HG03196 (cell line): ENCODE measurements at regions not wholly inside any gene's neighbourhood (a gene's known extent, or its start where the extent isn't known, plus 50 kb on each side); places are given as distances from the start of the nearest gene placed in this dataset.
"Not testable (repeated sequence)": the region's sequence is repeated elsewhere in the genome, so short reads cannot be mapped to it uniquely, and the experiment has no call there.

Experiments used
- ATAC-seq: cut with Tn5 transposase; IDR thresholded peaks from one replicate; pipeline ENCODE4 v1.9.1; 2021; ENCODE audit not compliant: unreplicated experiment

DNA sequence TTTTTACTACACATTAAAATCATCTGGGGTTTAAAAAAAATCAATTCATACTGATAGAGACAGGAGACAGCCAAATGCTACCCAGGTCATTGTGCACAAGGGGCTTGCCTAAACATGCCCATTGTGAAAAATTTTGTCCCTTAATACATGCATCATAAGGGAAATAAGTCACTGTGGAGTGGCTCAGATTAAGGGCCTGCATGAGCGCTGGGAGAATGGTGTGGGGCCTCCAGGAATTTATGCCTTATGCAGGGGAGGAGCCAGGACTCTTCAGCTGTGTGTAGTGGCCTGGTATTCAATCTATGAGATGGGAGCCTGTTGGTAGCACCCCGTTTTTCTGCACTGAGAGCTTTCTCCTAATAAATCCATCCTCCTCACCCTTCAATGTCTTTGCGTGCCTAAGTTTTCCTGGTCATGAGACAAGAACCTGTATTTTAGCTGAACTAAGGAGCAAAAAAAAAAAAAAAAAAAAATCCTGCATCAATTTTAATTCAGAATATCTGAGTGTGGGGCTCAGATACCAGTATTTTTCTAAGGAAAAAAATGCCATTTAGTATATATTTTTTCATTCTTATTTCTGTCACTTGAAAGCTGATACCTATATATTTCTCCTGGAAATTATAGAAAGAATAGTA lies 997.6 kb upstream of the ATXN8OS start:
- no peak for ATAC-seq

DNA sequence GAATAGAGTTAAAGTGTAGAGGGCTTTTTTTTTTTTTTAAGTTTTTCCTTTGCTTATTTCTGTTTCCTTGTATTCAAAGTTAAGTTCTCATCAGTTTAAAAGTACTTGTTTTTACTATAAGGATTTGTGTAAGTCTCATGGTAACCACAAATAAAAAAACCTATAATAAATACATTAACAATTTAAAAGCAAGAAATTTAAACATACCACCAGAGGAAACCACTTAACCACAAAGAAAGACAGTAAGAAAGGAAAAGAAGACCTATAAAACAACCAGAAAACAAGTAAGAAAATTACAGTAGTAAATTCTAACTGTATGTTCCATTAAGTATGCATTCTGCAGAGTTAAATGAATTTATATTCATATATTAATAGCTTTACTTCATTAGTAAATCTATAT lies 999.1 kb upstream of the ATXN8OS start:
- ATAC-seq: no peak

DNA sequence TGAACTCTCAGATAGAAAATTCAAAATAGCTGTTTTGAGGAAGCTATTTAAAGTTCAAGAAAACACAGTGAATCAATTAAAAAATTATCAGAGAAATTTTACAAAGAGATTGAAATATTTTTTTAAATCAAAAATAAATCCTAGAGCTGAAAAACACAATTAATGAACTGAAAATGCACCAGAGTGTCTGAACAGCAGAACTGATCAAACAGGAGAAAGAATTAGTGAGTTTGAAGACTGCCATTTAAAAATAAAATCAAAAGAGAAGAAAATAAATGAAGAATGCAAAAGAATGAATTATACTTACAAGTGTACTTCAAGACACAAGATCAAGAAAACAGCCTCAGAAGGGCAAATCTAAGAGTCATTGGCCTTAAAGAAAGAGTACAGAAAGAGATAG lies 1000.2 kb upstream of the ATXN8OS start:
- no peak for ATAC-seq

DNA sequence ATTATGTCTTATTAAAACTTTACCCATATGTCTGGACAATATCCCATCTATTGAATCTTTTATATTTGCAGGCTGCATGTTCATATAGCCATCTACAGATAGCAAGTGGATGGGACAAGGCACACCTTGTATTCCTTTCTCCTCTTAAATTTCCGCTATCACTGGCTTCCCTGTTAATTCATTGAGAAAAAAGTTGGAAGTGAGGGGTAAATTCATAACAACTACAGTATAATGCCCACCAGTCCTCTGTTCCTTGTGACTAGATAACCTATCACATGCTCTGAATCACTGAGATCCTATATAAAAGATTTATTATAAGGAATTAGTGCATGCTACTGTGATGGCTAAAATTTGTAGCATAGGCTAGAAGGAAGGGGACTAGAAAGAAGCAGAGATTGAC lies 1005.8 kb upstream of the ATXN8OS start:
- ATAC-seq: no peak

DNA sequence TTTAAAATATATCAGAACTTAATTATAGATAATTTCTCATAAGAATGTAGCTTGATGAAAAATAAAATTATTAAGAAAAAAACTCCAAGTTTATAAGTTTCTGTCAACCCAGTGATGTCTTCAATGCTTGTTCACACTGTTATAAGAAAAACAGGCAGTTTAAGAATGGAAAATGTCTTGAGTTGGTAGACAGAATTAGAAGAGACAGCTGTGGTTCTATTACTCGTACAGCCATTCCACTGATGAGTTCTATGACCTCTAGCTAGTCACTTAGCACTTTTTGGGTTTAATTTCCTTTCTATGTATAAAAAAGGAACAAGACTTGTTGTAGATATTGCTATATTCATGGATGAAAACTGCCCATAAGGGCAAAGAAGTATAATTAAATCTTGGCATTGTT lies 1013.1 kb upstream of the ATXN8OS start:
- ATAC-seq: no peak

GRCh38 chr13:69092615-69093322 lies 1014.9 kb upstream of the ATXN8OS start:
- ATAC-seq: no peak

- ATAC-seq: no peak
Measured at GRCh38 chr13:69077267-69077666, 1030.4 kb upstream of the ATXN8OS start.

DNA sequence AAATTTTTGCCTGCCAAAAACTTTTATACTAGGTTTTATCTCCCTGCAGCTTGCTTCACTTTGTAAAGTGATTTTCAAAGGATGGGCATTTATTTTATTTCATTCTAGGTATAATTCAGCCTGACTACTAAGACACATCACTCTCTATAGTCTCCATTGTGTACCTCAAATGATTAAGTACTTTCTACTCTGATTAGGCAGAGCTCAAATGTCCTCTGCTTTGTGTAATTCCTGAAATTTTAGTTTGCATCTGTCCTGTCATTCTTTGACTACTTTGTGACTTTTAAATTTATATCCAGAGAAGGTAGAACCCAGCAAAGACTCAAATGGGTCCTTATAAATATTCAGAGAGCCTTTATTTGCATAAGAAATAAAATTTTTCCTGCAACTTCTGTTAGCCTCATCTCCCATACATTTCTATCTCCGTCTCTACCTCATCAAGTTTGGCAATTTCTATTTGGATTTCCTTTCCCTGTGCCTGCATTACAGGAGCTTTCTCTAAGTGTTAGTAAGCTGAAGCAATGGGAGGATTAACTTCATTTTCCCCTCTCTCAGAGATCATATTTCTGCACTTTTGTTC lies 1038.0 kb upstream of the ATXN8OS start:
- no peak for ATAC-seq

- no peak for ATAC-seq
Measured at GRCh38 chr13:69050696-69051095, 1056.9 kb upstream of the ATXN8OS start.

DNA sequence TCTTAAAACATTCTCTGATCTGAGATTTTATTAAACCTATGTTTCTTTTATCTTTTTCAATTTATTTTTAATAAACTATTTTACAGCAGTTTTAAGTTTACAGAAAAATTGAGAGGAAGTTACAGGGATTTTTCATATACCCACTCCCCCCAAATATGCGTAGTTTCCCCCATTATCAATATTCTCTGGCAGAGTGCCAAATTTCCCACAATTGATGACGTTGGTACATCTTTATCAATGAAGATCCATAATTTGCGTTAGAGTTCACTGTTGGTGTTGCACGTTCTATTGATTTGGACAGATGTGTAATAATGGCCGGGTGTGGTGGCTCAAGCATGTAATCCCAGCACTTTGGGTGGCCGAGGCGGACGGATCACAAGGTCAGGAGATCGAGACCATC lies 1063.0 kb upstream of the ATXN8OS start:
- no peak for ATAC-seq

DNA sequence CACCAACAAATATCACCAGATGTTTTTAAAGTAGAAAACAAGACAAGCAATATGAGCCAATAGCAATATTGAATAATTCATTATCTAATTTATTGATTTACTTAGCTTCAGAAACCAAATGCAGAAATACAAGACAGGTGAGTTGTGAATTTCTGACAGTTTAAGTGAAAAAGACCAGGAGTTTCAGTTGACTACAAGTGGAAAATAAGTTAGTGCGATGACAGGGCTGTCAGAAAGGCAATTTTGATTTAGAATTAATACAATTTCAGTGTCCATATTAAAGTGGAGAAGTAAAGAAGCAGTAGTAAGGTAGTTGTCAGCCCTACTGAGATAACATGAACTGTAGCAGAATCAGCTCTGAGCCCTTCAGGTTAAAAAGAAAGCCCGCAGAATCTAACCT lies 1066.7 kb upstream of the ATXN8OS start:
- no peak for ATAC-seq

GRCh38 chr13:69035771-69036170 lies 1071.9 kb upstream of the ATXN8OS start:
- ATAC-seq: no peak

GRCh38 chr13:69028936-69029335 lies 1078.7 kb upstream of the ATXN8OS start:
- ATAC-seq: no peak

DNA sequence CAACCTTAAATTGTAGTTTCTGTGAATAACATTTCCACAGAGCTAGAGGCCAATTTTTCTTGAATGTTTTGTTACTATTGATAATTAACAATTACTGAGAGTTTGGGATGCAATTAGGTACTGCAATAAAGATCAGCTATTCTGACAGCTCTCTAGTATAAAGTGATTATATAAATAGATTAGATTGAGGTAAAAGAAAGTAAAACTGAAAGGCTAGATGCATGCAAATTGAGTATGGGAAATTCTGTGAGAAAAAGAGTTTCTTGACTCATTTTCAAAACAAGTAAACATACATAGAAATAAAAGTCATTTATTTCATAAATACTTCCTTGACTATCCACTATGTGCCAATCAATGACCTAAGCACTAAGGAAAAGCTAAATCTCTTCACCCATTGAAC lies 1087.5 kb upstream of the ATXN8OS start:
- ATAC-seq: no peak

DNA sequence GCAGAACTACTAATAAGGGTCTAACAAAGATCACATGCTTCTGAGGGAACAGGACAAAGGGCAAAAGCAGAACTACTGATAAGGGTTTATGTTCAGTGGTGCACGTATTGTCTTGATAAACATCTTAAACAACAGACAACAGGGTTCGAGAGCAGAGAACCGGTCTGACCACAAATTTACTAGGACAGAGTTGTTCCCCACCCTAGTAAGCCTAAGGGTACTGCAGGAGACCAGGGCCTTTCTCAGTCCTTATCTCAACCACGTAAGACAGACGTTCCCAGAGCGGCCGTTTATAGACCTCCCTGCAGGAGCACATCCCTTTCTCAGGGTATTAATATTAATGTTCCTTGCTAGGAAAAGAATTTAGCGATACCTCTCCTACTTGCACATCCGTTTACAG lies 1089.5 kb upstream of the ATXN8OS start:
- ATAC-seq: not testable (repeated sequence)

- ATAC-seq: no peak
Measured at GRCh38 chr13:69010789-69011188, 1096.8 kb upstream of the ATXN8OS start.

DNA sequence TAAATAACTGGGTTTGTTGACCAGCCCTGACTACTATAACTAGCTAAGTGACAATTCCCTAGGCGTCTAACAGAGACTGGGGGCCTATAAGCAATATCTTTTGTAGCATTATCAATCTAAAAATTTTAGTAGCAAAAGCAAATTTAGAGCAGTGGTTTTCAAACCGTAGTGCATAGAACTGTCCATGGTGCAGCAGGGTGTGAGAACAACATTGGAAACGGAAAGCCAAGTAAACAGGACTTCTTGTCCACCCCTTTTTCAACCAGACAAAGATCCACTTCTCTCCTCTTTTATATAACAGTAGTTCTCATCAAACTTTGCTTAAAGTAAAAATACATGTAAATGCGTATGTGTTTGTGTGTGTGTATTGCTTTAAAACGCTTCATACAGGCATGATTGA lies 1099.1 kb upstream of the ATXN8OS start:
- no peak for ATAC-seq

DNA sequence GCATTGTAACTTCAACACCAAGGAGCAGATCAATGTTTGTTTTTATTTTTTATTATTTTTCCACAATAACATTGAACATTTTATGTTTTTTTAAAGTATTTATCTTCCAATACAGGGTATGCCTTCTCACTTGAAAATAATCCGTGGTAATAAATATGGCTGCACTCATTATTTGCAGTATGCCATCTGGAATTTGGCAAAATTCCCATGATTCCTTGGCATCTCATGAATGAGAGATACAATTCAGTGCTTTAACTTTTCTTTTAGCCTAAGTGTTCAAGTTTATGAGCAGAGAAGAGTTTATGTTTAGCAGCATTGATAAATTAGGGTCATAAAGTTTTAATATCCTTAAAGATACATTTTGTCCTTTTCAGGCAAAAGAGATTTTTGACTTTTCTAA lies 1109.6 kb upstream of the ATXN8OS start:
- no peak for ATAC-seq

DNA sequence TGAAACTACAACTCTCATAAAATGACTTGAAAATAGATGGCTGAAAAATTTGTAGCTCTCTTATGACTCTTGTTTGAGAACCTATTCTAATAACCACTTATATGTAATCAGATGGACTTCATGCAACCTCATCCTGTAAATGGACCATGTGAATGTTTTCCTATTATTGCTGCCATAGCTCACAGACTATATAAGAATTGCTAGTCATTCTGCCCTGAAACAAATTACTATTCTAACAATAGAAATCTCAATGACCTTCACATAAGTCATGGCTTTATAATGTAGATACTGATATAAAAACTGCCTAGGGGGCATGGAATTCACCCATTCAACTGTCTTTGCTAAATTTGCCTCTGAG lies 1111.0 kb upstream of the ATXN8OS start:
- ATAC-seq: no peak

DNA sequence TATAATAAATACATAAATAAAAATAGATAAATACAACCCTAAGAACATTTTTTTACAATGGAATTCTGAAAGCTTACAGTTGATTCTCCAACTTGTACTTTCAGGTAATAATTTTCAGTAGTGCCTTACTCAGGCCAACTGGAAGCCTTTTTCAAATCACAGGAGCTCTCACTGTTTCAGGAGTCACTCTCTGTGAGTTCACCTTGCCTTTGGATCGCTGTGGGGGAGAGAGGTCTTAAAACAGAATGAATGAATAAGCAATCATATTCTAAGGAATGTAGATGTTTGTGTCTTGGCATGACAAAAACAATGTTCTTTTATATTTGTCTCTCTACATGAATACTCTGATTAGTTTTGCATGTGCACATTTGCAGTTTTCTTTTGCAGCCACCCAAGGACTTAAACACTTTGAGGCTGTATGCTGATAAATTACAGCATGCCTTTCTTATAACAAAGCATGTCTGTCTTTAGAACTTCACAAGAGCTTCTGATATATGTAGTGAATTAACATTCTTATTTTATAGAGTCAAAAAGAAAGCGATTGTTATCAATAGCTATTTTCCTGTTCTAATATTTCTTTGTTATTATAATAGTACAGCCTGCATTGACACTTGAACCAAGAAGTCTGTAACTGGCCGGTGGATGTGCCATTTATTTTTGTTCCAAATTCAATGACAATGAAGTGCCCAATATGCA lies 1111.5 kb upstream of the ATXN8OS start:
- ATAC-seq: no peak

DNA sequence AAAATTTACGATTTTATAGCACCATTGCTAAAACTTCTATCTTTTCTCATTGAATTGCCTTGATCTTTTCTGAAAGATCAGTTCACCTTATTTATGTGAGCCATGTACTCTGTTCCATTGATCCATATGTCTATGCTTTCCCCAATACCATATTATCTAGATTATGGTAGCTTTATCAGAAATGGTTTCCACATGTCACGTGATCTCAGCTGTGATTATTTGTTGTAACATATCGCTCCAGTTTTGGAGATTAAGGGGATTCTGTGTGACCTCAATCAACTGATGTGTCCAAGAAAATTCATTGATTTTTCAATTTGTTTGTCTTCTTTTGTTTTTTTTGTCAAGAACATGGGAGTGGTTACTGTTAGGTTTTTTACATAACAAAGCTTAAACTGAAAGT lies 1114.5 kb upstream of the ATXN8OS start:
- no peak for ATAC-seq

DNA sequence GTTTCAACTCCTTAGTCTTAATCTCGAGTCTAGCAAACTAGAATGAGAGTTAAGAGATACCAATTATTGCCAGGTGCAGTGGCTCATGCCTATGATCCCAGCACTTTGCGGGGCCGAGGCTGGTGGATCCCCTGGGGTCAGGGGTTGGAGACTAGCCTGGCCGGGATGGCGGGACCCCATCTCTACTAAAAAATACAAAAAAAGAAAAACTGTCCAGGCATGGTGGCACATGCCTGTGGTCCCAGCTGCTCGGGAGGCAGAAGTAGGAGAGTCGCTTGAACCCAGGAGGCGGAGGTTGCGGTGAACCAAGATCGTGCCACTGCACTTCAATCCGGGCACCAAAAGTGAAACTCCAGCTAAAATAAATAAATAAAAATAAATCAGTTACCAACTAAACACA lies 1119.5 kb upstream of the ATXN8OS start:
- ATAC-seq: no peak
